ENCODE measurements at regions not wholly inside any gene's neighbourhood (a gene's known extent, or its start where the extent isn't known, plus 50 kb on each side); places are given as distances from the start of the nearest gene placed in this dataset.

- TF ChIP-seq CTCF (IDR thresholded peaks at IDR 0.05) (no peak), EP300 (IDR thresholded peaks at IDR 0.05) (no peak)
Observed at GRCh38 chr13:44193731-44194130, 179.9 kb upstream of the SERP2 start.

Measured in sigmoid colon (tissue), 4 donors.